ENCODE measurements at regions not wholly inside any gene's neighbourhood (a gene's known extent, or its start where the extent isn't known, plus 50 kb on each side); places are given as distances from the start of the nearest gene placed in this dataset.

DNA sequence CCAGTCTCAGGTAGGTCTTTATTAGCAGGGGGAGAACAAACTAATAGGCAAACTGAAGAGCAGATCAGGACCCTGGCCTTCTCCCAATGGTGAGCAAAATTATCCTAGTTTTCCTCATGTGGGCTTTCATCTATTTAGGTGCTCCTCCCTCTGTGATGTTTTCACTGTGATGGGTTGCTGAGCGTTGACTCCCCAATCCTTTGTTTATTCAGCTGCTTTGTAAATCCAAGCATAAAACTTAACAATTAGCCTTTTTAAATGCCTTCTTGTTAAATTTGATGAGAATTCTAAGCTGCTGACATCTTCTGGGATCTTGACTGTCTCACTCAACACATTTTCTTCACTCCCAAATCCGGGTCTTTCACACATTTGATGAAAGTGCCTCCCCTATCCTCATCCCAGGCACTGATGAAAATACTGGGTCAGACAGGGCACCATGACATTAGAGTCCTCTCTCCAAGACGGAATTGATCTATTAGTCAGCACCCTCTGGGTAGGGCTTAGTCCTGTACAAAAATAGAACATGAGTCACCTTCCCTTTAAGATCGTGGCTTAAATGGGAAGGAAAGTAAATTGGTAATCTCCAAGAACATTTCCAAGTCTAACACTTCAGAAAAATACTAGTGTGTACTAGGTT is 199.3 kb upstream of the ISX start:
- TF ChIP-seq, protein P1, sequence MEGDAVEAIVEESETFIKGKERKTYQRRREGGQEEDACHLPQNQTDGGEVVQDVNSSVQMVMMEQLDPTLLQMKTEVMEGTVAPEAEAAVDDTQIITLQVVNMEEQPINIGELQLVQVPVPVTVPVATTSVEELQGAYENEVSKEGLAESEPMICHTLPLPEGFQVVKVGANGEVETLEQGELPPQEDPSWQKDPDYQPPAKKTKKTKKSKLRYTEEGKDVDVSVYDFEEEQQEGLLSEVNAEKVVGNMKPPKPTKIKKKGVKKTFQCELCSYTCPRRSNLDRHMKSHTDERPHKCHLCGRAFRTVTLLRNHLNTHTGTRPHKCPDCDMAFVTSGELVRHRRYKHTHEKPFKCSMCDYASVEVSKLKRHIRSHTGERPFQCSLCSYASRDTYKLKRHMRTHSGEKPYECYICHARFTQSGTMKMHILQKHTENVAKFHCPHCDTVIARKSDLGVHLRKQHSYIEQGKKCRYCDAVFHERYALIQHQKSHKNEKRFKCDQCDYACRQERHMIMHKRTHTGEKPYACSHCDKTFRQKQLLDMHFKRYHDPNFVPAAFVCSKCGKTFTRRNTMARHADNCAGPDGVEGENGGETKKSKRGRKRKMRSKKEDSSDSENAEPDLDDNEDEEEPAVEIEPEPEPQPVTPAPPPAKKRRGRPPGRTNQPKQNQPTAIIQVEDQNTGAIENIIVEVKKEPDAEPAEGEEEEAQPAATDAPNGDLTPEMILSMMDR (IDR thresholded peaks at IDR 0.05; ENCODE audit: insufficient read depth, low read depth, low read length, missing control alignments) = no peak
- H3K4me3 ChIP-seq (ENCODE audit: low read length) = no peak overlapping the region
- peak; percentile 22 for DNase-seq (ENCODE audit: low read depth)

DNA sequence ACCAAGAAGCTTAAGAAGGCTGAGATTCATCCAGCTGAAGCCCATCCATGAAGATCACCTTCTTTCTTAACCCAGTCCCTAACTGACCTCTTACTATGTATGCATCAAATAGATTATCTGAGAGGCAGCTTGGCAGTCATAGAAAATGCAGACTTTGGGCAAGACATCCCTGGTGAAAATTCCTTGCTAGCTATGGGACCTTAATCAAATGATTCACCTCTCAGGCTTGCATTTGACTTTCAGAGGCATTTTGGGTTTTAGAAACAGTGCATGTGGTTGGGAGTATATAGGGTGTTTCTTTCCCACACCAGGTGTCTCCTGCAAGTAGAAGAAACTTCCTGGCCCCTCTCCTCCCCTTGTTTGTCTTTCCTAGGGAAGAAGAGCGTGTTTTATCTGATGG is 188.5 kb upstream of the ISX start:
- no peak for DNase-seq (ENCODE audit: low read depth)
- no peak overlapping the region for H3K4me3 ChIP-seq (ENCODE audit: low read length)

DNA sequence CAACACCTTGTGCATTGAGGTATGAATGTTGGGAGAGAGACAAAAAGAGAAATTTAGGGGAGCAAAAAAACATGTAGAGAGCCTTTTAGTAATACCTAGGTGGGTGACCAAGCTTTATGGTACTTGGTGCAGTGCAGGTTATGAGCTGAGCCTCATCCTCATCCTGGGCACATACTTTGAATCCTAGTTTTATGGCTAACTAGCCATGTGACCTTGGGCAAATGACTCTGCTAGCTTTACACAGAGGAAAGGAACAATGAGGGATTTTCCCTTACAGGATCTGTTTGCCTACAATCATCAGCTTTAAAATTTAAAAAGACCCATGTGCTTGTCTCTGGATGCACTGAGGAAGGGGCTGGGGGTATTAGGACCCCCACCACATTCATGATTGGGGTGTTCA is 187.8 kb upstream of the ISX start:
- TF ChIP-seq, protein P1 (IDR thresholded peaks at IDR 0.05; ENCODE audit: insufficient read depth, low read depth, low read length, missing control alignments) = no peak
- DNase-seq (ENCODE audit: low read depth) = no peak
- H3K4me3 ChIP-seq (ENCODE audit: low read length) = no peak overlapping the region

More for the DNA sequence above, 188.5 kb upstream of the ISX start:
- TF ChIP-seq, protein P1 (IDR thresholded peaks at IDR 0.05; ENCODE audit: insufficient read depth, low read depth, low read length, missing control alignments) = no peak

DNA sequence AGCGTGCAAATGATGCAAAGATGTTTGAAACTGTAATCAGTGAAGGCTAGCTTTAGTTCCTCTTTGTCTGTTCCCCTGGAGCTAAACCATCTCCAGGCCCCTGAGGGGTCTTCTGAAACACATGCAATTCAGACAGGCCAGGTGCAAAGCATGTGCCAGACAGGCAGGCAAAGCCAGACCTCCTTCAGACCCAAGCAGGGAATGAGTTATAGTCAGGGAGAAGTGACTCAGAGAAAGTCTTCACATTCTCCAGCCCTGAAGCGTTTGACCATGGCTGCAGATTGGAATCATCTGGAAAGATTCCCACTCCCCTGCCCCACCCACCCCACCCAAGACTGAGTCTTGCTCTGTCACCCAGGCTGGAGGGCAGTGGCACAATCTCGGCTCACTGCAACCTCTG is 187.0 kb upstream of the ISX start:
- no peak for DNase-seq (ENCODE audit: low read depth)

DNA sequence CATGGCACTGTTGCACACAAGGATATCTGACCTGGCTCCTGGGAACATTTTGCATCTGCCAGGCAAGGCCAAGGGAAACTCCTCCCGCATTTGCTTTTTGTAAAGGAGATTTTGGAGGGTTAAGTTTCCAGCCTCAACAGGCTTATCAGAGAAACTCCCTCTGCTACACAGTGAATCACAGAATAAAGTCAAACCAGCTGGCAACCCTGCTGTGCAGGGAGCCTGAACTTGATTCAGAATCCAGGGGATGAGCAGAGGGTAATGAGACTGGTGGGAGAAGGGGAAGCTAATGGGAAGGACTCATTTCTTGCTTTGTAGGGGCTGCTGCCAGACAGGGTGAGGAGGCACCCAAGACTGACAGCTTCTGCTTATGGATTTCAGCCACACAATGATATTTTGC is 185.3 kb upstream of the ISX start:
- TF ChIP-seq, protein P1 (IDR thresholded peaks at IDR 0.05; ENCODE audit: insufficient read depth, low read depth, low read length, missing control alignments) = no peak
- no peak overlapping the region for H3K4me3 ChIP-seq (ENCODE audit: low read length)
- DNase-seq (ENCODE audit: low read depth) = no peak

More for the DNA sequence above, 187.0 kb upstream of the ISX start:
- no peak overlapping the region for H3K4me3 ChIP-seq (ENCODE audit: low read length)
- TF ChIP-seq, protein P1 (IDR thresholded peaks at IDR 0.05; ENCODE audit: insufficient read depth, low read depth, low read length, missing control alignments) = no peak

DNA sequence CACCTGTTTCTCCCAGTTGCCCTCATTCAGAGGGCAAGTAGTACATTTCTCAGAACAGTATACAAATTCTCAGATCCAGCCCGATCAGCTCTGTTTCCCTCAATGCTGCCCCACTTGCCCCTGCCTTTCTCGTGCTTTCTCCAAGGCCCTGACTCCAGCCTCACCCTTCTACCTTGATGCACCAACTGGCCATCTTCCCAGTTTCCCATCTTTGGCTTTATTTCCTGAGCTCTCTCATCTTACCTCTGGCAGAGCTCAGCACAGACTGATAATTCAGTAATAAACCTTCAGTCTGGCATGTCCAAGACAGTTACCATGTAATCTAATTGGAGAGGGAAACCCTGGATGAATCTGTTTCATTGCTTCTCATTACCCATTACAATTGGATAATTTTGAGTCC is 184.5 kb upstream of the ISX start:
- no peak for DNase-seq (ENCODE audit: low read depth)
- H3K4me3 ChIP-seq (ENCODE audit: low read length) = no peak overlapping the region
- TF ChIP-seq, protein P1 (IDR thresholded peaks at IDR 0.05; ENCODE audit: insufficient read depth, low read depth, low read length, missing control alignments) = no peak

DNA sequence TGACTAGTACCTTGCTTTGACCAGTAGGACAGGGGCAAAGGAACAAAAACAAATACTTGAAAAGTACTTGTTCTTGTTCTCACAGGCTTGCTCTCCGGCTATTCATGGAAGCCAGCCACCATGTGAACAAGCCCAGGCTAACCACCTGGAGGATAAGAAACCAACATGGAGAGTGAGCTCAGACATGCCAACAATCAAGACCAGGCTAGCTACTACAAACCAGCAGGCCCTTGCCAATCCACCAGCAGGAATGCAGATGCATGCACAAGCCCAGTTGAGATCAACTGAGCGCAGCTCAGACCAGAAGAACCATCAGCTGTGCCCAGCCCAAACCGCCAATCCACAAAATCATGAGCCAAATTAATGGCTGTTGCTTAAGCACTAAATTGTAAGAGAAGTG is 180.1 kb upstream of the ISX start:
- H3K4me3 ChIP-seq (ENCODE audit: low read length) = no peak overlapping the region
- TF ChIP-seq, protein P1 (IDR thresholded peaks at IDR 0.05; ENCODE audit: insufficient read depth, low read depth, low read length, missing control alignments) = no peak
- DNase-seq (ENCODE audit: low read depth) = no peak

All from epithelial cell of esophagus (primary cell).